Head of caudate nucleus (tissue), 42 donors: ENCODE measurements at regions not wholly inside any gene's neighbourhood (a gene's known extent, or its start where the extent isn't known, plus 50 kb on each side); places are given as distances from the start of the nearest gene placed in this dataset.
"Not testable (repeated sequence)": the region's sequence is repeated elsewhere in the genome, so short reads cannot be mapped to it uniquely, and the experiment has no call there.

Experiments used
- DNase-seq, 42 donors: peaks; one replicate each; pipeline versions ENCODE4 v3.0.0 to v3.0.0-alpha.2; 2020 to 2021; ENCODE audit warnings: mixed read lengths in 7 of 42
- intact Hi-C: fragments of 100-400 bp; cut with DNase I; formaldehyde crosslinking; loops from one replicate; pipeline ENCODE4 v1.15.0; 2022

DNA sequence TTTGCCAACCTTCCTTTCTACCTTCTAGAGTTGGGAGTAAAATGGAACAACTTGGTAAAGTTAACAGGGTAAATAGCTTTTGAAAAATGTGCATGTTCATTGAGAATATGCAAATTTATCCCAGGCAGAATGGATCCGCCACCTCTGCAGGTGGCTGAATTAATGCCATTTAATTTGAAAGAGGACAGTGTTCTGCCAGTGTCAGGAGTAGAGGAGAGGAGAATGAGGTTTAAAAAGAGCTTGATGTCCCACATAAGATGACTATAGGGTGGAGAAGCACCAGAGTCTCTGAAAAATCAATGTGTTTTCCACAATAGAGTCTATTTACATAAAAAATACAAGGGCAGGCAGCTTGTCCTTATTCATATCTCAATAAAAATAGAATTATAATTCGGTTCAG is 1804.3 kb upstream of the PCDH10 start:
- no peak for DNase-seq
- intact Hi-C loops, result no loop called here

DNA sequence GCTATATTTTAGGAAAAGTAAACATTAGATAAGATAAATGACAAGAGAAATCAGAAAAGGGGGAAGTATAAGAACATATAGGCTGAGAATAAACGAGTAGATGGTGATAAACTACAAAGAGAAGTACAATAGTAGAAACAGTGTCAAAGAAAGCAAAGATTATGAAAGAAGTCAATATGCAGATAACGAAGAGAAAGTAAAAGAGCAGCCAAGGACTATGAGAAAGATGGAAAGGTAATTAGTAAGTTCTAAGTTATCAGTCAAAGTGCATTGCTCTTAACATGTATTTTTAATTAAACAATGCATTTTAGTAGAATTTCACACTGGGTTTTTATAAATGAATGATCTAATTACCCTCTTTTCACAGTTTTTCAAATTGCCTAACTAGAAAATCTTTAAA is 1801.3 kb upstream of the PCDH10 start:
- intact Hi-C loops, result no loop called here

GRCh38 chr4:131348263-131348662 is 1800.8 kb upstream of the PCDH10 start:
- DNase-seq, result no peak
- intact Hi-C loops, result no loop called here

More for the DNA sequence above, 1801.3 kb upstream of the PCDH10 start:
- DNase-seq, result no peak

- intact Hi-C loops, DNase-seq: not testable (repeated sequence)
Measured at GRCh38 chr4:131352371-131352770, 1796.7 kb upstream of the PCDH10 start.

DNA sequence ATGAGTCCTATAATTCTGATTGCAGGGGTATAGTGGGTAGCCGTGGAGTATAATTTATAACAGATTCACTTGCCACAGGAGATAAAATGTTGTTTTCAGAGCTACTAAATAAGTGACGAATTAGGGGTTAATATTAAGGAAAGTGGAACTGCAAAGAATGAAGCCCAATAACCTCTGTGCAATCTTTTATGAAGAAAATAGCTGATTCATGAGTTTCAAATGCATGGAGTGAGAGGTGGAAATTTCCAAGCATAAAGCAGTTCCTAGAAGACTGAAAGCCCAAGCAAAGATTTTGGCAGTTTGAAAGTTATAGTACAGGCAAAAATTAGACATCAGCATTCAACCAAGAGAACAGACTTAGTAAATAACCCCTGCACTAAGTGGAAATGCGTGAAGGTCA is 1782.4 kb upstream of the PCDH10 start:
- no peak for DNase-seq
- intact Hi-C loops, result no loop called here

DNA sequence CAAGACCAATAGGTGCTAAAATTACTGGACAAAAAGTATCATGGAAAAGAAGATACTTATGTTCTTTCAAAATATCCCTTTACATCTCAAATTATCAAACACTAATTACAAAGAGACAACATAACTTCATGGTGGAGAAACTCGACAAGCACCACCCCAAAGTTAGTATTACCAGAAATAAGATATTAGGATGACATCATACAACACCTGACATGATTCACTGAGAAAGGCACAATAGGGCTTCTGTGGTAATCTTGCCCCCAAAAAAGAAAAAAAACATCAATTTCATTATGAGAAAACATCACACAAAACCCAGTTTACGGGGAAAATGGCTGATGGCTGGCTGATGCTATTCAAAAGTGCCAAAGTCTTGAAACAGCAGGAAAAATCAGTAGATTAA is 1781.7 kb upstream of the PCDH10 start:
- intact Hi-C loops, result no loop called here
- no peak for DNase-seq

- DNase-seq, result no peak
- intact Hi-C loops, result no loop called here
Measured at GRCh38 chr4:131370846-131371245, 1778.2 kb upstream of the PCDH10 start.

DNA sequence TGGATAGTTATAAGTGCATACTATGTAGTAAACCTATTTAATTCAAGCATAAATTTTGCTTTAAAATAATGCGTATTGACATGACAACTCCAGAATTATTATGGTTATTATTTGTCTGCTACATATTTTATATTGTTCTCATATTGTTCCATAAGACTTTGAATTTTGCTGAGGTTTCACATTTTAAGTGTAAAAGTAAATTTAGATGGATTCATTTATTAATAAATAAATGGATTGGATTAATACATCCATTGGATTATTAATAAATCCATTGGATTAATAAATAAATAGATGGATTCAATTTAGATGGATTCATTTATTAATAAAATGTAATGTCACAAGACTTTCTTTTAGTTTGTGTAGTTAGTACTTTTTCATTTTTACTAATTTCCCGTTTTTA is 1768.0 kb upstream of the PCDH10 start:
- no peak for DNase-seq
- intact Hi-C loops, result no loop called here

- DNase-seq, result no peak
- intact Hi-C loops, result no loop called here
Measured at GRCh38 chr4:131382839-131383238, 1766.3 kb upstream of the PCDH10 start.

DNA sequence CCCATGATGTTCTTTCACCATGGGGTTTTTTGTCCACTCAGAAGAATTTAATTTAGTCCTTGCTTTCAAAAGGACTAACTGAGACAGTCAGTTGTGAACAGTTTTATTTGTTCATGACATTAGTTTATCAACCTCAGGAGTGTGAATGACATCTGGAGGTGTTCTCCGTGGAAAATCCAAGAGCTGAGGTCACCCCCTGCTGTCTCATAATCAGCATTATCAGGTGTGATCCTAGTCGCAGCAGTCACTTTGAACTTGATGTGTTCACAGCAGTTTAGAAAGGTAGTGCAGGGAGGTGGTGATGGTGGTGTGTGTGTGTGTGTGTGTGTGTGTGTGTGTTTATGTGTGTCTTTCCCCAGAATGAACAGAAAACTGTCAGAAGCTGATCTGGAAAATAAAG is 1760.8 kb upstream of the PCDH10 start:
- intact Hi-C loops, result no loop called here
- DNase-seq, result no peak

DNA sequence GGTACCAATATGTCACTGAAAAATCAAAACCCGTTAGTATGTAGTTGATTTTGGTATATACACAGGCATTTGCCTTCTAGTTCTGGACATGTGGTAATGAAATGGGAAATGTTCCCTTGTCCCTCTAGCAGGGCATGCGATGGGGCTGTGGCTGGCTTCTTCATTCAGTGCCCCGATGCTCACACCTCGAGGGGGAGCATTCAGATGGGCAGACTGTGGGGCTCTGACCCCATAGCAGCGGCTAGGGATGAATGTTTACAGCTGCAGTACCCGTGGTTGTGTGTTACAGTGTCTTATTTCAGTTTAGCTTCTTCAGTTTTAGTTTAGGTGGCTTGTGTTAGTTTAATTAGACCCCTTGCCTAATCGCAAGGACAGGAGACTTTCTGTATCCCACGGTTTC is 1741.0 kb upstream of the PCDH10 start:
- intact Hi-C loops, result no loop called here
- no peak for DNase-seq

GRCh38 chr4:131411393-131411792 is 1737.7 kb upstream of the PCDH10 start:
- intact Hi-C loops, result no loop called here
- DNase-seq, result no peak

GRCh38 chr4:131419147-131419546 is 1729.9 kb upstream of the PCDH10 start:
- DNase-seq, result no peak
- intact Hi-C loops, result no loop called here

- intact Hi-C loops, result no loop called here
- DNase-seq, result no peak
Measured at GRCh38 chr4:131426023-131426758, 1722.9 kb upstream of the PCDH10 start.

GRCh38 chr4:131427000-131427399 is 1722.1 kb upstream of the PCDH10 start:
- intact Hi-C loops, result no loop called here
- no peak for DNase-seq

DNA sequence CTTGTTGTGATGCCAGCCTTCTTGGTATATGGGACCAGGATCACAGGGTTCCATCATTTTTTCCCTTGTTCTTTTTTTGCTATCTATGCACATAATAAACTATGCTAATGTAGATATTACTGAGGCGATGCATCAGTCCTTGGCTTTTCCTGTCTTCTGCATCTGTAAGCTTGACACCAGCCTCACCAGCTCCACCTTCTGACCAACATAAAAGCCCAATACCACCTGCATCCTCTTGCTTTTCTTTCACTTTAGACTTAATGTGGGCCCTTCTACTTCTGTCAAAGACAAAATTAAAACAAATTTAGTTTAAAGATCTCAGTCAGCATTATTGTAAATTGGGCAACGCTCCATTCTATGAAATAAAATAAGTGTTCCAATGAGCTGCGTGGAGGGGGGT is 1718.8 kb upstream of the PCDH10 start:
- DNase-seq, result no peak

GRCh38 chr4:131441004-131441688 is 1707.9 kb upstream of the PCDH10 start:
- intact Hi-C loops, result no loop called here
- no peak for DNase-seq

More for the DNA sequence above, 1718.8 kb upstream of the PCDH10 start:
- intact Hi-C loops, result no loop called here

DNA sequence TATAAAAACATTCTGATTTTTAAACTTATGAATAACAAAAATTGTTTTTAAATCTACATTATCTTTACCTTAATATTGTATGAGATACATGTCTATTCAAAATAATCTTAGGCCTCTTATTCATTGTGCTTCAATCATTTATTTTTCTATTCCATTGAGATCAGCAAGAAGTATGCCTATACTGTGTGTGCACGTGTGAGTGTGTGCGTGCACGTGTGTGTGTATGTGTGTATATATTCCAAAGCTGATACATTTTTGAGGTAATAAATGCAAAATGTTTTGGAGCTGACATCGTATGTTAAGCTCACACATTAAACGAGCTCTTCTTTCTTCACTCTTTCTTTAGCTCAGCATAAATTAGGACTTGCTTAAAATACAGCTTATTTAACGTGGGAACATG is 1701.2 kb upstream of the PCDH10 start:
- DNase-seq, result no peak
- intact Hi-C loops, result no loop called here

- DNase-seq, result no peak
- intact Hi-C loops, result no loop called here
Measured at GRCh38 chr4:131450572-131451209, 1698.4 kb upstream of the PCDH10 start.

GRCh38 chr4:131459430-131460101 is 1689.5 kb upstream of the PCDH10 start:
- no peak for DNase-seq
- intact Hi-C loops, result no loop called here
